Panc1 (cell line): ENCODE measurements at regions not wholly inside any gene's neighbourhood (a gene's known extent, or its start where the extent isn't known, plus 50 kb on each side); places are given as distances from the start of the nearest gene placed in this dataset.

ENCODE experiments used
- CTCF ChIP-seq: fragments of 450-650 bp; IDR thresholded peaks from 2 replicates; pipeline ENCODE4 v1.5.1; 2017; ENCODE audit warnings: mild to moderate bottlenecking
- POLR2AphosphoS5 ChIP-seq: IDR thresholded peaks from 2 replicates; pipeline ENCODE4 v1.6.1; 2012; ENCODE audit warnings: mild to moderate bottlenecking, low read depth, low read length, moderate library complexity
- REST ChIP-seq, 2 experiments: IDR thresholded peaks; 2 replicates each; pipeline ENCODE4 v1.6.1; 2011 to 2012; ENCODE audit warnings: low read depth in 2 of 2, control low read depth in 1 of 2, low read length in 1 of 2, mild to moderate bottlenecking in 1 of 2, moderate library complexity in 1 of 2; ENCODE audit not compliant: insufficient read depth in 1 of 2
- TCF7L2 ChIP-seq: IDR thresholded peaks from 2 replicates; pipeline ENCODE4 v1.6.1; 2011; ENCODE audit warnings: mild to moderate bottlenecking, low read depth, low read length, inconsistent platforms

GRCh38 chr7:81162771-81163525 is 244.1 kb upstream of the SEMA3C start:
- no peak for TF ChIP-seq CTCF
- TF ChIP-seq TCF7L2, result no peak
- no peak for TF ChIP-seq POLR2AphosphoS5
- no peak for TF ChIP-seq REST (IDR thresholded peaks at IDR 0.05; ENCODE audit: insufficient read depth in 1 of 2, low read depth in 2 of 2, low read length in 1 of 2)
